Esophagus muscularis mucosa (tissue), 3 donors: ENCODE measurements at regions not wholly inside any gene's neighbourhood (a gene's known extent, or its start where the extent isn't known, plus 50 kb on each side); places are given as distances from the start of the nearest gene placed in this dataset.

ENCODE experiments used
- CTCF ChIP-seq, 3 experiments: fragments of 200-600 bp in 2 of 3; fragments of 450-650 bp in 1 of 3; sonication (generic) in 2 of 3; IDR thresholded peaks; one replicate each; pipeline ENCODE4 v1.5.1; 2017 to 2019; ENCODE audit warnings: antibody characterized with exemption in 3 of 3, mild to moderate bottlenecking in 2 of 3, moderate library complexity in 1 of 3
- EP300 ChIP-seq: sonication (generic); formaldehyde crosslinking; IDR thresholded peaks from one replicate; pipeline ENCODE4 v1.6.1; 2017; ENCODE audit warnings: antibody characterized with exemption

DNA sequence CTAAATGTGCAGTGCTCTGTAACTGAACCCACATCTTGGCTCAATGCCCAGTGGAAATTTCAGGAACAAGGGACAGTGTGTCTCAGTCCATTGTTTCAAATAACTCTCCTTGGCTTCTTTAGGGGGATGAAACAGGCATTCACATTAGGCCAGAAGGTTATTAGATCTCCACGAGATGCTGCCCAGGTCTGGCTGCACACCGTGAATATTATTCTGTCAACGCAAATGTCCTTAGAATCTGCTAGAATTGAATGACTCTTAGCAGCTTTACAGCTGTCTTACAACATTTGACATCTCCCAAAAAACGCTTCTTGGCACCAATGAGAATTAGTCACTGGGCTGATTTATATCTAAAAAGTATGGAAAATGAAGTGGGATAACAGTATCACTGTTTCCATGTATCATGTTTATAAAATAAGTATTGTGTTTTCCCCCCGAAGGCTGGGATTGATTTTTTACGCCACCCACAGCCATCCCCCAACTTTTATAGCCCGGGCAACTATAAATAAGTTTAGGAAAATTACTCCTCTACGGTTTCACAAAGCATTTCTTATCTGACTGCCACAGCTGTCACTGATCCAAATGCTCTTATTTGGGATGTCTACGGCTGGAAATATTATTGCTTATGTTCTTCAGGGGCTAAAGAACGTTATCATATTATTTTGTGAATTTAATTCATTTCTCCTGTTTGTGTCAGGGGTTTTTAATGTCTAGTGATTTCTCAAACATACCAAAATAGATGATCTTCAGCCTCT is 559.7 kb upstream of the FAT1 start:
- TF ChIP-seq CTCF (IDR thresholded peaks at IDR 0.05) (no peak), EP300 (no peak)
